Chondrocyte (in vitro differentiated cells): ENCODE measurements at regions not wholly inside any gene's neighbourhood (a gene's known extent, or its start where the extent isn't known, plus 50 kb on each side); places are given as distances from the start of the nearest gene placed in this dataset.

Experiments
- DNase-seq: peaks from one replicate; pipeline ENCODE4 v3.0.0; 2021; ENCODE audit warnings: mixed read lengths, low spot score
- H3K27ac Mint-ChIP-seq: one replicate; pipeline ENCODE4 v1.8.0; 2021; ENCODE audit warnings: mild to moderate bottlenecking, moderate library complexity, mixed read lengths; ENCODE audit not compliant: unreplicated experiment
- H3K27me3 Mint-ChIP-seq: 2 replicates; pipeline ENCODE4 v1.8.0; 2021; ENCODE audit warnings: low read depth, mixed read lengths
- H3K36me3 Mint-ChIP-seq: 2 replicates; pipeline ENCODE4 v1.8.0; 2021; ENCODE audit warnings: low read depth, mixed read lengths
- H3K4me1 Mint-ChIP-seq: 2 replicates; pipeline ENCODE4 v1.8.0; 2021; ENCODE audit warnings: low read depth, mild to moderate bottlenecking, mixed read lengths
- H3K4me3 Mint-ChIP-seq: one replicate; pipeline ENCODE4 v1.8.0; 2021; ENCODE audit warnings: mild to moderate bottlenecking, moderate library complexity, mixed read lengths; ENCODE audit not compliant: unreplicated experiment
- H3K9me3 Mint-ChIP-seq: 2 replicates; pipeline ENCODE4 v1.8.0; 2021; ENCODE audit warnings: low read depth, mixed read lengths
- TF ChIP-seq, protein P1 (sequence below): fragments of 200-600 bp; sonication (generic); IDR thresholded peaks from 2 replicates; pipeline ENCODE4 v1.5.0; 2021; ENCODE audit warnings: antibody characterized with exemption, mild to moderate bottlenecking, moderate library complexity

DNA sequence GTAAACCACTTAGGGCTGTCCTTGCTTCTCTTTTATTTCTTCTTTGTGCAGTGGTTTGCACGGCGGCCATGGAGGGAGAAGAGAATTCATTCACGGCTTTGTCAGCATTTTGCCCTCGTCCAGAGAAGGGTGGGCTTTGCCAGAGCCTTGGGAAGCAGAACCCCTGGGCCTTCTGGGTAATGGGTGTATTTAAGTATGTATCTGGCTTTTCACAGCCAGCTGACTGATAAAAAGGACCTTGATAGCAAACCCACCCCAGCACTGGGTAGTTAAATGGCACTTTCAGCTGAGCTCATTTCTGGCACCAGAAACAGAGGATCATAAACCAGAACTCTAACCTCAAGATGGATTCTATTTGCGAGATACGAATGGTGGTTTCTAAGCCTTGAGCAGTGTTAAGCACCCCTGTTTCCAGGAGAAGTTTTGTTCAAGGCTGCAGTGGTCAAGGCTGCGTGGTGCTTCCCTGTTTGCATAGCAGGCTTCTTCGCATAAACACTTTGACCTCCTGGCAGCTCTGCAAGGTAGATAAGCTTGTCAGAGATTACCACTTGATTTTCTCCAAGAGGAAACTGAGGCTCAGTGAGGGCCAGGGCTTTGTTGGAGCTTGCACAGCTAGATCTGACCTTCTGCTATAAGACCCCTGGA, 441.6 kb upstream of the KLF4 start:
- no peak for DNase-seq
- TF ChIP-seq, protein P1, sequence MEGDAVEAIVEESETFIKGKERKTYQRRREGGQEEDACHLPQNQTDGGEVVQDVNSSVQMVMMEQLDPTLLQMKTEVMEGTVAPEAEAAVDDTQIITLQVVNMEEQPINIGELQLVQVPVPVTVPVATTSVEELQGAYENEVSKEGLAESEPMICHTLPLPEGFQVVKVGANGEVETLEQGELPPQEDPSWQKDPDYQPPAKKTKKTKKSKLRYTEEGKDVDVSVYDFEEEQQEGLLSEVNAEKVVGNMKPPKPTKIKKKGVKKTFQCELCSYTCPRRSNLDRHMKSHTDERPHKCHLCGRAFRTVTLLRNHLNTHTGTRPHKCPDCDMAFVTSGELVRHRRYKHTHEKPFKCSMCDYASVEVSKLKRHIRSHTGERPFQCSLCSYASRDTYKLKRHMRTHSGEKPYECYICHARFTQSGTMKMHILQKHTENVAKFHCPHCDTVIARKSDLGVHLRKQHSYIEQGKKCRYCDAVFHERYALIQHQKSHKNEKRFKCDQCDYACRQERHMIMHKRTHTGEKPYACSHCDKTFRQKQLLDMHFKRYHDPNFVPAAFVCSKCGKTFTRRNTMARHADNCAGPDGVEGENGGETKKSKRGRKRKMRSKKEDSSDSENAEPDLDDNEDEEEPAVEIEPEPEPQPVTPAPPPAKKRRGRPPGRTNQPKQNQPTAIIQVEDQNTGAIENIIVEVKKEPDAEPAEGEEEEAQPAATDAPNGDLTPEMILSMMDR = no peak
- Mint-ChIP-seq H3K36me3 (no peaks in the 10 kb centered on the region), H3K27ac (no peak overlapping the region), H3K9me3 (no peaks in the 10 kb centered on the region), H3K27me3 (peaks cover 6% of the 10 kb centered on the region), H3K4me1 (peaks cover 14% of the 10 kb centered on the region), H3K4me3 (no peak overlapping the region)

DNA sequence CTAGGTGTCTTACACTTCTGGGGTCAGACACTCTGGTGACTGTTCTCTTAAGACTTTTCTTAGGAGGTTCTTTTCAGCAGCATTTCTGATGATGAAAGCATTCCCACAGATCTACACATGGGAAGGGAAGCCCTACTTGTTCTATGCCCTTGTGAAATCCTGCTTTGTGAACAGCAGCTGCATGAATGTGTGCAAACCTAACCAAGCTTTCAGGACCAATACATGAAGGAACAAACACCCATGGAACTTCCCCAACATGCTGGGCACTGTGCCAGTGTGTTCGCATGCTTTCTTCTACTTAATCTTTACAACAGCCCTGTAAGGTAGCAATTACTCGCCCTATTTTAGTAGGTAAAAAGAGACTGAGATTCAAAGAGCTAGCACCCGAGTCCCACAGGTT, 439.9 kb upstream of the KLF4 start:
- H3K36me3 Mint-ChIP-seq = no peaks in the 10 kb centered on the region
- peaks cover 6% of the 10 kb centered on the region for H3K27me3 Mint-ChIP-seq
- no peak overlapping the region for H3K4me3 Mint-ChIP-seq
- H3K27ac Mint-ChIP-seq = no peak overlapping the region
- H3K9me3 Mint-ChIP-seq = peaks cover 5% of the 10 kb centered on the region
- TF ChIP-seq, protein P1 = no peak
- peaks cover 14% of the 10 kb centered on the region for H3K4me1 Mint-ChIP-seq
- no peak for DNase-seq

DNA sequence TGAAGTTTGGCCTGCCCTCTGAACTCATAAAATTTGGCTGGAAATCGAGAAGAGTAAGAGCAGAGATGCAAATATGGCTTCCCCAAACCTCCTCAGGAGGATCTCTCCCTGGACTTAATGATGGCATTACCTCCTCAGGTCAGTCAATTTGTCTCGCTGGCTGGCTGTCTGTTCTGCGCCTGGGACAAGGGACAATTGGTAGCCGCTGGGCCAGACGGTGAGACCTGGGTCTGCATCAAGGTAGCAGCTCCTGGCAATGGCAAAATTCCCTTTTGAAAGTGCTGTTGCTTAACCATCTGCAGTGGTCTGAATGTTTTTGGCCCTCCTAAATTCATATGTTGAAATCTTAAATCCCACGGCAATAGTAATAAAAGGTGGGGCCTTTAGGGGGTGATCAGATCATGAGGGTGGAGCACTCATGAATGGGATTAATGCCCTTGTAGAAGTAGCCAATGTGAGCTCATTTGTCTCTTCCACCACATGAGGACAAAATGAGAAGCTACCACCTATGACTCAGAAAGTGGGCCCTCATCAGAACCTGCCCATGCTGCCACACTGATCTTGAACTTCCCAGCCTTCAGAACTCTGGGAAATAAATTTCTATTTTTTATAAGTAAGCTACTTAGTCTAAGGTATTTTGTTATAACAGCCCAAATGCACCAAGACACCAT, 439.3 kb upstream of the KLF4 start:
- no peak overlapping the region for H3K27ac Mint-ChIP-seq
- no peaks in the 10 kb centered on the region for H3K36me3 Mint-ChIP-seq
- DNase-seq = no peak
- TF ChIP-seq, protein P1 = no peak
- no peak overlapping the region for H3K4me3 Mint-ChIP-seq
- peaks cover 14% of the 10 kb centered on the region for H3K4me1 Mint-ChIP-seq
- peaks cover 10% of the 10 kb centered on the region for H3K9me3 Mint-ChIP-seq
- peaks cover 2% of the 10 kb centered on the region for H3K27me3 Mint-ChIP-seq

DNA sequence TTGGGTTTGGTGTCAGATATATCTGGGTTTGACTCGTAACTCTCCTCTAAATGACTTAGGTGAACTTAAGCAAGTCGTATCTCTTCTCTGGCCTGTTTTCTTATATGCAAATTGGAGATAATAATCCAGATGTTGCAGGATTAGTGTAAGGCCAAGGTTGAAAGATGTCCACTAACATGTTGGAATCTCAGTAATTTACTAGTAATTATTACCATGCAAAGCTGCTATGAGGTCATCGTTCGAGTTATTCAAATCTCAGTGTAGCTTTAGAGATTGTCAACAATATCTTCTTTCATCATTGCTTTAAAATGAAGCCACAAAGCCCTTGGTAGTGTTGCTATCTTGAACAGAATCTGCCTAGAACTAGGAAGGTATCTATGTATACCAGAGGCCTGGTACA, 437.7 kb upstream of the KLF4 start:
- H3K27me3 Mint-ChIP-seq = no peaks in the 10 kb centered on the region
- H3K4me3 Mint-ChIP-seq = no peak overlapping the region
- peaks cover 7% of the 10 kb centered on the region for H3K4me1 Mint-ChIP-seq
- no peak overlapping the region for H3K27ac Mint-ChIP-seq
- peaks cover 13% of the 10 kb centered on the region for H3K9me3 Mint-ChIP-seq
- no peaks in the 10 kb centered on the region for H3K36me3 Mint-ChIP-seq
- no peak for DNase-seq
- TF ChIP-seq, protein P1 = no peak

DNA sequence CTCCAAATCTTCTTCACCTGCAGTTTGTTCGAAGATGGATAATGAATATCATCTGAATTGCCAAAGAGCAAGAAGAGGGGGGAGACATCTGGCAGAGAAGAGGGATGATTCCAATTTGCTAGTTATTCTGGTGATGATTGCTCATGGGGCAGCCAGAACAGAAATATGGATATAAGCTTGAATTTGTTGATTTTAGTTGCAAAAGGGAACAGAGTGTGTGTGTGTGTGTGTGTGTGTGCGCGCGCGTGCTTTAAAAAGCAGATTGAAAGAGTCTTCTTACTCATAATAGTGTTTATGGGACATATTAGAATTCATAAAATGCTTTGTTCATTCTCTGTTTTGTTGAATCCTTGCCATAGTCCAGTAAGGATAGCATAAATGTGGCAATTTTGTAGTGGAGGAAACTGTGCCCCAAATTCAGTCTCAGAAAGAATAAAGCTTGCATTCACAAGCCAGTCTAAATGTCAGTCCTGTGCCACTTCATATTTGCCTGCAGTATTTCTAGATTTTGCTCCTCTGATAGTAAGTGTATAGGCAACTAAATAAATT, 436.3 kb upstream of the KLF4 start:
- H3K27ac Mint-ChIP-seq = no peak overlapping the region
- H3K4me3 Mint-ChIP-seq = no peak overlapping the region
- H3K36me3 Mint-ChIP-seq = no peaks in the 10 kb centered on the region
- DNase-seq = no peak
- no peaks in the 10 kb centered on the region for H3K27me3 Mint-ChIP-seq
- H3K4me1 Mint-ChIP-seq = peaks cover 7% of the 10 kb centered on the region
- TF ChIP-seq, protein P1 = no peak
- peaks cover 13% of the 10 kb centered on the region for H3K9me3 Mint-ChIP-seq
